GM18508 (cell line): ENCODE measurements at regions not wholly inside any gene's neighbourhood (a gene's known extent, or its start where the extent isn't known, plus 50 kb on each side); places are given as distances from the start of the nearest gene placed in this dataset.

ENCODE experiments used
- ATAC-seq: cut with Tn5 transposase; IDR thresholded peaks from one replicate; pipeline ENCODE4 v1.9.1; 2021; ENCODE audit warnings: moderate number of reproducible peaks; ENCODE audit not compliant: insufficient read depth, unreplicated experiment

DNA sequence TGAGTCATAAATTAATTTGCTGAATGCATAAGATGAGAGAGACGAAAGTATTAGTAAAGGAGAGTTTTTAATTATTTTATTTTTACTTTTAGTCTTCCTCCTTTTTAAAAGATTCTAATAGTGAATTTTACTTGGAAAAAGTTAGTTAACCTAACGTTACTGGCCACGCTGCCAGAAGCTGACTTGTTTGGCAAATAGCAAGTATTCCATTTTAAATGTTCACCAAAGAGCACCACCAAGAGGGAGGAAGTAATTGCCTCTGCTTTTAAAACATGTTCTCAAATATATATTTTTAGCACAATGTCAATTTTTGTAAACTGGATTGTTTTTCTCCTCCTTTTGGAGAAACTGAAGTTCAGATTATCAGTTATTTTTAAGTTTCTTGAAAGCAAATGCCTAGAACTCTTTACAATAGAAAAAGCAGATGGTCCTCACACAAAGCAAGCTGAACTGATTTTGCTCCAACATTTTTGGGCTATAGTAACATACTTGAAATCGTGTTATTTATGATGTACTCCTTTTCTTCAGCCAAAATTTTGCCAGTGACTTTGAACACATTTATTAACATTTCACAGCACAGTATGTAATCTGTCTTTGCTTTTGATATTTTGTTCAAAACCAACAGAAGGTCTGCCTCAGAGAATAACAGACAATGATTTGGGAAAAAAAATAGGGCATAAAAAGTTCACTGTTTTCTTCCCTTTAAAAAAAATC, 1311.0 kb upstream of the FAM98A start:
- ATAC-seq = no peak

DNA sequence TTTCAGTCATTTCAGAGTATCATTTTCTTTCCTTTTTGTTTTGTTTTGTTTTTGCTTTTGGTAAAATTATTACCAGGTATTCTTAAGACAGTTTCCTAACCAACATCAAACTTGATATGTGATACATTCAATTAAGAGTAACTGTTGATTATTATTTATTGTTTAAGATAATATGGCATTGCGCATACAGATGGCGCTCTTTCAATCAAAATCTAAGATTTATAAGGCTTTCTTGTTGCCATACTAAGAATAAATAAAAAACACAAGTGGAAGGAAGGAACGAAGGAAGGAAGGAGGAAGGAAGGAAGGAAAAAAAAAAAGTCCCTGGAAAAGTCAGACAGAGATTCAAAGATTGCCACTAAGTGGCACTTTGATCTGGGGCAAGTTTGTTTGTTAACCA, 1308.7 kb upstream of the FAM98A start:
- ATAC-seq = no peak

DNA sequence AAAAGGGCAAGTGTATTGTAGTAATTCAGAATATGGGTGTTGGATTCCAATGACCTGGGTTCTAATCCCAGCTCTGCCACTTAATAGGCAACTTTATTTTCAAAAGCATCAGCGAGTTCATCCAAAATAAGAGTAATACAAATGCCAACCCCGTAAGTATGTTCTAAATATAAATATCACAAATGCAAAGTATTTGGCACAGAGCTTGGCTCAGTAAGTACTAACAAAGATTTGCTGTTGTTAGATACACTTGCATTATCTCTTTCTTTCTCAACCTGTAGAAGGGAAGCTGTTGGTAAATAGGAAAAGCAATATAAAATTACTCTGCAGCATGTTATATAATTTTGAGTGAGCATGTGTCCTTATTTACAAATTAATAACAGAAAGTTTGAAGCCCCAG, 1302.6 kb upstream of the FAM98A start:
- no peak for ATAC-seq

DNA sequence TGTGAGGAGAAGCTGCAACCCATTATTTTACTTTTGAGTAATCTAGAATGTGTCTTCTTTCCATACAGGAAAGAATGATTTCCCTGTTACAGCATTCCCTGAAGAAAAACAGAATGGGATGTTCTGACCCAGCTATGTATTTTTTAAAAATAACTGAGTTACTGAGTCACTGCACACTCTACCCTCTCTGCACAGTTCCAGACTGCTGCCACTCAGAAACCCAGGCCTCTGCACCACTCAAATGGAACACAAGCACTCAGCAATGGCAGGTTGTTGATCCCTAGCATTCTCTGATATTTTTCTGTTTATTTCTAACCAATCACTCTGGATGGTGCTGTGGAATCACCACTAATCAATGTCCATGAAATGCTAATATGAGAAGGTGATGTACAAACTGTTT, 1300.0 kb upstream of the FAM98A start:
- ATAC-seq = no peak

DNA sequence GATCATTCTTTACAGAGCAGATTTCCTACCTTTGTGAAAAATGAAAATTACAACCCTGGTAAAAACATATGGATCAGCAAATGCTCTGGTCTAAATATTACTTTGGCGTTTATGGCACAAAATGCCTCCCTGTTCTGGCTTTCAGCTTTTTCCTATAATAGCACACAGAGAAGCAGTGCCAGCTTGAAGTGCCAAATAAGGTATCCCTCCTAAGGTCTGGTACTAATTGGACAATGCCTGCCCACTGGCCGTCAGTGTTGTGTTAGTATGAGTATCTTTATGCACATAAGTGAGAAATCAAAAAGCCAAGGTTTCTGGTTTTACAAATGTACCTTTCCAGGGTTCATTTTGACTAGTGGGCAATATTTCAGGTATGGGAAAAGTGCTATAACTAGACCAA, 1293.7 kb upstream of the FAM98A start:
- ATAC-seq = no peak

DNA sequence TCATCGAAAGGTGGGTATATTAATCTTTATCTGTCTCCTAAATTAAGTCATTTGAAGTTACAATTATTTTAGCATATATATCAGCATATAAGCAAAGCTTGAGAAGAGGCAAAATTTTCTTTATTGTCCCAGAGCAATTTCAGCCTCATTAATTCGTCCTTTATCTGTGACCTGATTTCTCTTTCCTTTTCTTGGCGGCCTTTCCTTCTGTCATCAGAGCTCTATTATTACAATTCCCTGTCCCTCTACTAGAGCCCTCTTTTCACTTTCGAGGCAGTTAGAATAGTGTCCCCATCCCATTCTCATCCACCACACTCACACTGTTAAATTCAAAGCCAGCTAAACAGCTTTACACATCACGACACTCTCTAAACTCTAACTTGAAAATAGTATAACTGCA, 1293.2 kb upstream of the FAM98A start:
- ATAC-seq = no peak

DNA sequence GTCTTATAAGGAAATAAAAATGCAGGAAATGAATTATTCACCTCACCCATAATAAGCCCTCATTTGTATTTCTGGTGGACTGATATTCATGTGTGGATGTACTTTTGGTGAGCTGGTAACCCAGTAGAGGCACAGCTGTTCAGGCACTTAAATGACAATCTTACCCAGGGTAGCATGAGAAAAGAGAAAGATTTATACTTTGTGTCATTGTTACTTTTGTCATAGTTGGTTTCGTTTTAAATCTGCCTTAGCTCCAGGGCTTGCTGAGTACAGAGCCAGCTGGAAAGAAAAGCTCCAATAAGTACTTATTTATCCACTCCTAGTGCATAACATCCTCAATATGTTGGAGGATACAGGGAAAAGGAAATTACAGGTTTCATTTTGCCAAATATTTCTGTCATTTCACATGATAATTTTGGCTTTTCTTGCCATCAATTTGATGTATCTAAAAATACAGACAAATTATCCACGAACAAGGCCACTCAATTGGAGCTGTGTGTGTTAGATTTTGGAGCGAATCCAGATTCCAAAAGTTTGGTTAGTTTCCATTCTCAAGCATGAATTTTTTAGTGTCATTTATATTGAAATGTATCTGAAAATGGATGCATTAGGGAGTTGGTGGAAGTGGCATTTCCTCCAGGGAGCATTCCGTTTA, 1276.1 kb upstream of the FAM98A start:
- ATAC-seq = no peak

DNA sequence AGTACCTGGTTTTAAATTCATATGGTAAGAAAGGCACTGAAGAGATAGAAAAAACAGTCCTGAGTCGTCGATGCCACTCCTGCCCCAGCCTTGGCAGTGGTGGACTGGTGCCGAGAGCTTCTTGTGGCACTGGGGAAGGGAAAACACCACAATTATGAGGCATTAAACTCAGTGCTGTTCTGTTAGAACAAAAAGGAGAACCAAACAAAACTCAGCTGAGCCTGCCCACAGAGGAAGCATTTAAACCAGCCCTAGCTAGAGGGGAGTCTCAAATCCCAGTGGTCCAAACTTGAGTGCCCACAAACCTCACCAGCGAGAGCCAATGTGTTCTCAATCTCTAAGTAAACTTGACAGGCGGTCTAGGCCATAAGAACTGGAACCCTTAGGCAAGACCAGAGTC, 1254.5 kb upstream of the FAM98A start:
- ATAC-seq = no peak

DNA sequence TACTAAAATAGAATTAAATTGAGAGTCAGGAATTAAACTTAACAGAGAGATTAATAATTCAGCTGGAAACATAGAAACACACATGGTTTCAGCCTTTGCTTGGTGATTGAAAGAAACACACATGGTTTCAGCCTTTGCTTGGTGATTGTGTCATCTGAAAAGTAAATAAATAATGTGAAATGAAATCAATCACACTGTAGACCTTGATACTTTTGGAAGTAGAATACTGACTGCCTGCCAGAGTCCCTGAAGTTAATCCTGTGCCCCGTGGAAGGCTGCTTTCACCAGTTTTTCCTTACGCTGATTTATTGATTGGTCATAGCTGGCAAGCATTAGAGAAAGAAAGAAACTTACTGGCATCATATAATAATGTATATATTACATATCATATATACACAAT, 1252.7 kb upstream of the FAM98A start:
- no peak for ATAC-seq

DNA sequence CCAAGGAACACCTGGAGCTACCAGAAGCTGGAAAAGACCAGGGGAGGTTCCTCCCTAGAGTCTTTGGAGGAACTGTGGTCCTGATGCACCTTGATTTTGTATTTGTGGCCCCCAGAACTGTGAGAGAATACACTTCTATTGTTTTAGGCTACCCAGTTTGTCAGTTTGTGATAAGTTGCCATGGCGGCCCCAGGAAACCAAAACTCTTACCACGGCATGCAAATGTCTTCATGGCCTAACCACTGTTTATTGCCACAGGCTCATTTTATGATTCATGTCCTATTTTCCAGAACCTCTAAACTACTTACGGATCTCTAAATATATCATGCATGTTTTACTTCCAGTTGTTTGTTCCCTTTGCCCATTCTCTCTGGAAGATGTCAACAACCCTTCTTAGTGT, 1250.7 kb upstream of the FAM98A start:
- no peak for ATAC-seq

DNA sequence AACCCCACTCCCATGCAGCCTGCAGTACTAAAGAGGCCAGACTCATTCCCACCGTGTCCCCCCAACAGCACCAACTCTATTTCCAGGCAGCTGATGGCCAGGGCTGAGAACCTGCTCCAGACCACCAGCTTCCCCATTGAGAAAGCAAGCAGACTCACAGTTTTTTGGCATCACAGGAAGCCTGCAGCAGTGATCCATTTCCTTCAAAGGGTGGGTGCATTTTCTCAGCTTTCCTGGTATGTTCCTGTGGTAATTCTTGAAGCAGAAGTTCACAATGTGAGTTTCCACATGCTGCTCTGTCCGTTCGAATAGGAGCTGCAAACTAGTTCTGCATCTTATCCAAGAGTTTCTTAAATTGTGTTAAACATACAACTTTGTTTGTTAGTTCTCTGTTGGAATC, 1249.6 kb upstream of the FAM98A start:
- no peak for ATAC-seq

DNA sequence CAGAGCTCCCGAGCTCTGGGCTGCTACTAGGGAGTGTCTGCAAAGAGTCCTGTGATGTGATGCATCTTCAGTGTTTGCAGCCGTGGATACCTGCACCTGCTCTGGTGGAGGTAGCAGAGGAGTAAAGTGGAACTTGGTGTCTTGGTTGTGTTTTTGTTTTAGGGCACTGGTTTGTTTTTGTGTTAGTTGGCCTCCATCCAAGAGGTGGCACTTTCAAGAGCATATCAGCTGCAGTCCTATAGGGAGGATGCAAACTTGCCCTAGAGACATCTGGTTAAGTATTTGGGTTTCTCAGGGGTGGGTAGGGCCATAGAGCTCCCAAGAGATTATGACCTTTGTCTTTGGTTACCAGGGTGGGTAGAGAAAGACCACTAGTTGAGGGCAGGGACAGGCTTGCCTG, 1249.0 kb upstream of the FAM98A start:
- ATAC-seq = no peak

DNA sequence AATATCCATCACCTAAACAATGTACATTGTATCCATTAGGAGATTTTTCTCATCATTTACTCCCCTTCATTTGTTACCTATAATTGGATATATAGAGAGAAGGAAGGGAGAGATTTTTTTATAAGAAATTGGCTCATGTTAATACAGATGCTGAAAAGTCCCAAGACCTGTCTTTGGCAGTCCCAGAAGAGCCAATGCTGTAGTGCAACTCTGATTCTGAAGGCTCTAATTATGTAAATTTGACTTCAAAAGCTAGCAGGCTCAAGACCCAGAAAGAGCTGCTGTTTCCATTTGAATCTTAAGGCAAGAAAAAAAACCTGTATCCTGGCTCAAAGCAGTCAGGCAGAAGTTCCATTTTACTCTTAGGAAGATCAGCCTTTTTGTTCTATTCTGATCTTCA, 1245.5 kb upstream of the FAM98A start:
- no peak for ATAC-seq

DNA sequence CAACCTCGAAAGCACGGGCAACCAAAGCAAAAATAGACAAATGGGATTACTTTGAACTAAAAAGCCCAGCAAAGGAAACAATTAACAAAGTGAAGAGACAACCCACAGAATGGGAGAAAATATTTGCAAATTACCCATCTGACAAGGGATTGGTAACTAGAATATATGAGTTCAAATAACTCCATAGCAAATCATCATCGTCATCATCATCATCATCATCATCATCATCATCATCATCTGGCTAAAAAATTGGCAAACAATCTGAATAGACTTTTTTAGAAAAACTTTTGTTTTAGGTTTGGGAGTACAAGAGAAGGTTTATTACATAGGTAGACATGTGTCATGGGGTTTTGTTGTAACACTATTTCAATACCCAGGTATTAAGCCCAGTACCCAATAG, 1239.3 kb upstream of the FAM98A start:
- ATAC-seq = no peak

DNA sequence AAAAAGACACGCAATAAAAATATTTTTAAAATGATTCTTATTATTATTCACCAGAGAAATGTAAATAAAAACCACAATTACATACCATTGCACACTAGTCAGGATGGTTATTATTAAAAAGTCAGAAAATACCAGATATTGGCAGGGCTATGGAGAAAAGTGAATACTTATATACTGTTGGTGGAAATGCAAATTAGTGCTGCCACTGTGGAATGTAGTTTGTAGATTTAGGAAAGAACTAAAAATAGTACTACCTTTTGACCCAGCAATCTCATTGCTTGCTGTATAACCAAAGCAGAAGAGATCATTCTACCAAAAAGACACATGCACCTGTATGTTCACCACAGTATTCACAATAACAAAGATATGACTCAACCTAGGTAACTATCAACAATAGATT, 1237.3 kb upstream of the FAM98A start:
- no peak for ATAC-seq

DNA sequence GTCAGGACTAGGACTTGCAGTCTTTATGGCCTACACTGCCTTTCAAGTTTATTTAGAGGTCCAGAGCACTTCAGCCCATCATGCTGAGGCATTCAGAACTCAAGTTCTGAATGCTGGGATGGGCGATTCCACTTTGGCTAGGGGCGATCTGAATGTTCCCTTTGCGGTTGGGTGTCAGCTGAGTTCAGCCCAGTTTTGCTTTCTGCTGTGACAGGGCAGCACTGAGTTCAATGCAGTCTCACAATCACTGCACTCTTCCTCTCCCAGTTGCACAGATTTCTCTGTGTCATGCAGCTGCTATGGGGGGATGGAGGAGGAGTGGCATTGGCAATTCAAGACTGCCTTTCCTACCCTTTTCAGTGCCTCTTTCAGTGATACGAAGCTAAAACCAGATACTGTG, 1232.0 kb upstream of the FAM98A start:
- no peak for ATAC-seq

DNA sequence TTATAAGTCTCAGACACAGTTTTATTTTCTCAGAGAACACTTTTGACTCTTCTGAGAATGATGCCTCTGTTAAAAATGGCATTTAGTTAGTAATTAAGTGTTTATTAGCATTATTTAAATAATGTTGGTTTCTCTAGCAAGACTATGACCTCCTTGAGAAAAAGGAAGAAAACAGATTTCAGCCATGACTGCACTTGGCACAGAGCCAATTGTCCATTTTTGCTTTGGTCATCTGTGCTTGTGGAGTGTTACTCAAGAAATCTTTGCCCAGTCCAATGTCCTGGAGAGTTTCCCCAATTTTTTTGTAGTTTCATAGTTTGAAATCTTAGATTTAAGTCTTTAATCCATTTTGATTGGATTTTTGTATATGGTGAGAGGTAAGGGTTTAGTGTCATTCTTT, 1229.4 kb upstream of the FAM98A start:
- no peak for ATAC-seq

DNA sequence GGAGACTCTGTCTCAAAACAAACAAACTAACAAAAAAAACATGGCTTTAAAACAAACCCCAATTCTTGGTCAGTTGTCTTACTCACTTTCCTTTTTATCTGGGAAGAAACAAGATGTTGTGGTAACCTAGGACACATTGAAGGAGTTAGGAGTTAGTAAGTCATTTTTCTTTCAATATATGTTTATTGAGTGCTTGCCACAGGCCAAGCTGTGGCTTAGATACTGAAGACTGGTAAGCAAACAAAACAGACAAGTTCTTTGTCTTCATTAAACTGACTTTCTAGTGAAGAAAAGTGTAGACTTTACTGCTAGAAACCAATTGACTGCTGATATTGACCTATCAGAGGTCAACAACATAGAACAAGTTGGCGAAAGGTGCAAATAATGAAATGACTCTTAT, 1228.3 kb upstream of the FAM98A start:
- ATAC-seq = no peak

DNA sequence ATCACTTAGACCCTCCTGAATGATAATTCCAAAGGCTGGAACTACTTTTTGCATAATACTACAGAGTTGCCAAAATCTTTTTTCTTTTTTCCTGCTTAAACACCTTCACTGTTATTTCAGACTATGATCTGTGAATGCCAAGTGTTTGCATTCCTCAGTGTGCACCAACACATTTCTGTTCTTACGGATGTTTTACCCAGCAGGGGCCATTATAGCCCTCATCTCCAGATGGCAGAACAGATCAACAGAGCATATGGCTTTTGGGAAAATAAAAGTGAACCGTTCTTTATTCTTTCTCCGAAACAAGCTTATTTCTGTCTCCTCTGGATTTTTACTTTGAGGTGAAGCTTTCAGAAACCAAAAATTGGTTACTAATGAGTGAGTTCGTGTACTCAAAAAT, 1226.6 kb upstream of the FAM98A start:
- no peak for ATAC-seq

DNA sequence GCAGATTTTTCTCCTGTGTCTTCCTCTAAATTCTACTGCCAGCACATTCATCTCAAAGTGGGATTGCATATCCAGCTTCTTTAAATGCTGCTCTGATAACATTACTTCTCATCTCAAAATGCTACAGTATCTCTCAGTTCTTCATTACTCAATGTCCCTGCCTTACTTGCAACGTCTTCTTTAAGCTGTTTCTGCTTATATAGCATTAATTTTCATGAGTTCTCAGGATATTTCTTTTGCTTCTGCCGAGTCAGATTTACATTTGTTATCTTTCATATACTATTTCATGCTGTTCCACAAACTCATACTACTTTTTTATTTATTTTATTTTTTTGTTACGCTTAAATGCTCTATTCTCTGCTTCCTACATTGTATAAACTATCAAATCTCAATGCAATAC, 1223.5 kb upstream of the FAM98A start:
- no peak for ATAC-seq

DNA sequence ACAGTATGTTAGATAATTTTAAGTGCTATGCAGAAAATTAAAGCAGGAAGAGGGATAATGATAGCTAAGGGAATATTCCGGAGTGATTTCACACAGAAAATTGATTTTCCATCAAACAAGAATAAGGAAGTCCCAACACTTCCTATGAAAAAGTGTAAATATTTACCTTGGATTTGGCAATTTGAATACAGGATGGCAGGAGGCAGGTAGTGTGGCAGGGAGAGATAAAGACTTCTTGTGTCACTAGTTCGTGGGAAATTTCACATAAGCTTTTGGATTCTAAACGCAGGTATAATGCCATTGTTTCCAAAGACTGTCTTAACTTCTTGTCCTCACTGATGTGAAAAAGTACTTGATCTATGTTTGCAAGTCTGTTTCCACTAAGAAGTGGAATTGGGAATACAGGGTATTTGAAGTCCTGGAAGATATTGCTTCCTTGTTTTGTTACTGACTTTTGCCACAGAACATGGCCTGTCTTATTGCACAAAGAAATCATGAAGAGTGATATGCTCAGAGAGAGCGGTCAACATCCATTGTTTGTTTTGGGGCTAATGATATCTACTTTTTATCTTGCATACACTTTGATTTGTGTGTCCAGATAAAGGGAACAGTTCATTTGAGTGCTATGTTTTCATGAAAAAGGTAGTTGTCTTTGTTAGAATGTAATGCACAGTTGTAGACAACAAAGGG, 1216.1 kb upstream of the FAM98A start:
- ATAC-seq = no peak

DNA sequence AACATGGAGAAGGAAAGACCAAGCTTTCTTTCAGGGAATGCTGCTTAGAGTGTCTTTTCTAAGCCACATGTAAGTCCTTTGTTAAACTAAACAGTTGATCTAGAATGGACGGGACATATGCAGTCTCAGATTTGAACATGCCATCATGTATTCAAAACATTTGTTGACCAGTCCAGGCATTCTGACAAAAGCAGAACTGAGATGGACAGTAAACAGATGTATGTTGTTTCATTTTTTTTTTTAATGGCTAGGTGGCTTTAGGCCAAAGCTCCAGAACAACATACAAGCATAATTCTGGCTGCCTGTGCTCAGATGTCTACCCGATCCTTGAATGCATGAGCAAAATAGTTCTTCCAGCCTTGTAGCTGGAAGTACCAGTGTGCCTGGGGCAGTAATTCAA, 1211.4 kb upstream of the FAM98A start:
- no peak for ATAC-seq
